EL (cell line): ENCODE measurements at regions not wholly inside any gene's neighbourhood (a gene's known extent, or its start where the extent isn't known, plus 50 kb on each side); places are given as distances from the start of the nearest gene placed in this dataset.

Source experiments
- DNase-seq: peaks from one replicate; pipeline ENCODE4 v3.0.0-alpha.2; 2016

DNA sequence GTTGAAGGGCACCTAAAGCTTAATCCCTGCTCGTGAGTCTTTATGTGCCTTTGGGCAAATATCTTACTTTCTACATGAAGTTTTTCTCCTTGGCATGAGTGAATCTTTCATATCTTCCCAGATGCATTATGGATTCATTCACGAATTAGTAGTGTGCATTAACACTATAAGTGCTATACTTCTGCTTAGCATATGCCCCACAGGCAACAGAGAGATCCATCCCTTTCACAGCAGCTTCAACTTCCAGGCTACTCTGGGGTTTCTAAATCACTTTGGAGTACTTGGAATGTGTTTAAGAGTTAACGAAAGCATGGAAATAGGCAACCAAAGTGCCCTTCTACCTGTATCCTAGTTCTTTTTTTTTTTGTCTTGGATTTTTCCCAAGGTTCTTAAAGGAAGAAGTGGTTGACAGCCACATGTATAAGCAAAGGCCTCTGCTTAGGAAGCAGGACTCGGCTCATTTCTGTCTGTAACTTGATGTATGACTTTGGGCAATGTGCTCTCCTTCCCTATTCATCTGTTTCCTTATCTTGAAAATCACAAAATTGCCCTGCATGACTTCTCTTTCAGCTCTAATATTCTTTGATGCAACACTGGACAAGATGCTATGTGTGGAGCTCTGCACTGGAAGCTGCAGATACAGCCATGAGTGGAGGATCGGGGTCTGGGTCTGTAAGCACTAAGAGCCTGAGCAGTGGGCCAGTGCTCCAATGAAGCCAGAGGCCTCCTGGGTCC, 54.5 kb upstream of the ME3 start:
- no peak for DNase-seq

GRCh38 chr11:86726118-86726753, 53.8 kb upstream of the ME3 start:
- DNase-seq, result peak; percentile 72

DNA sequence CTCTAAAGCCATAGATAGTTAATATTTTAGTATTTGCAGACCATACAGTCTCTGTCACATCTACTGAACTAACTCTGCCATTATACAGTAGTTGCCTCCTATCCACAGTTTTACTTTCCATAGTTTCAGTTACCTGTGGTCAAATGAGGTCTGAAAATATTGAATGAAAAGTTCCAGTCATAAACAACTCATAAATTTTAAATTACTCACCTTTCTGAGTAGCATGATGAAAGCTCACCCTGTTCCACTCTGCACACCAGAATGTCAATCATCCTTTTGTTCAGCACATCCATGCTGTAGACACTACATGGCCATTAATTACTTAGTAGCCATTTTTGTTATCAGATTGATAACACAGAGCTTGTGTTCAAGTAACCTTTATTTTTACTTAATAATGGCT, 51.7 kb upstream of the ME3 start:
- DNase-seq, result no peak

GRCh38 chr11:86723281-86723680, 50.9 kb upstream of the ME3 start:
- no peak for DNase-seq

DNA sequence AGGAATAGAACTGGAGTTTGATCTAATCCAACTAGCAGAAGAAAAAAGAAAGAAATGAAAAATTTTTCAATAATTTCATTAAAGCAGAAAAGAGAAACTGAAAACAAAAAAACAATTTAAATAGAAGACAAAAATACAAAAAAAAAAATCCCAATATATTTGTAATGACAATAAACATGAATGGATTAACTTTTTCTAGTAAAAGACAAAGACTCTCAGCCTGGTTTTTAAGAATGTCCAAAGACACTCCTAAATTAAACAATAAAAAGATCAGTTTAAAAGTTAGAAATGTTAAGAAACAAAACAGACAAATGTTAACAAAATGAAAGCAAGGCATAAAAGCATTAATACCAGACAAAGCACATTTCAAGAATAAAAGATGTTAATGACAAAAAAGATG, 50.3 kb upstream of the ME3 start:
- DNase-seq, result no peak
